Stimulated activated CD4-positive, alpha-beta T cell treated with anti-CD3 and anti-CD28 coated beads, Interleukin-1b, Interleukin-23, amount 100 ng/mL, for 1 hour (primary cell): ENCODE measurements at regions not wholly inside any gene's neighbourhood (a gene's known extent, or its start where the extent isn't known, plus 50 kb on each side); places are given as distances from the start of the nearest gene placed in this dataset.
"Not testable (repeated sequence)": the region's sequence is repeated elsewhere in the genome, so short reads cannot be mapped to it uniquely, and the experiment has no call there.

ENCODE experiments used
- DNase-seq, 2 donors: peaks; one replicate each; pipeline ENCODE4 v3.0.0-alpha.2; 2020; ENCODE audit warnings: low read depth in 2 of 2

DNA sequence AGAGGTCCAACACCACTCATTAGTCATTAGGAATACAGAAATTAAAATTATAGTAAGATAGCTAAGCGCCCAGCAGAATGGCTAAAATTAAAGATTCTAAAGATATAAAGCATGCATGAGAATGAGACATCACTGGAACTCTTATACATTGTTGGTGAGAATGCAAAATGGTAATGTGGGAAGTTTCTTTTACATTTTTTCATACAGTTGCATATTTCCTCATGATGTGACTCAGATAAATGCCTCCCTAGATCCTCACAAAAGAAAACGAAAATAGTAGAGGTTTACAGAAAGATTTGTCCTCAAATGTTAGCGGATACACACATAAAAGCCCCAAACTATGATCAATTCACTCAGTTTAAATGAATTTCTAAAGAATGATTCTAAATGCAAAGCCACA, 633.7 kb upstream of the GJE1 start:
- no peak for DNase-seq

- DNase-seq: no peak
Observed at GRCh38 chr6:141492521-141493284, 640.0 kb upstream of the GJE1 start.

- no peak for DNase-seq
Observed at GRCh38 chr6:141491684-141492083, 641.0 kb upstream of the GJE1 start.

GRCh38 chr6:141490982-141491381, 641.7 kb upstream of the GJE1 start:
- DNase-seq: no peak

DNA sequence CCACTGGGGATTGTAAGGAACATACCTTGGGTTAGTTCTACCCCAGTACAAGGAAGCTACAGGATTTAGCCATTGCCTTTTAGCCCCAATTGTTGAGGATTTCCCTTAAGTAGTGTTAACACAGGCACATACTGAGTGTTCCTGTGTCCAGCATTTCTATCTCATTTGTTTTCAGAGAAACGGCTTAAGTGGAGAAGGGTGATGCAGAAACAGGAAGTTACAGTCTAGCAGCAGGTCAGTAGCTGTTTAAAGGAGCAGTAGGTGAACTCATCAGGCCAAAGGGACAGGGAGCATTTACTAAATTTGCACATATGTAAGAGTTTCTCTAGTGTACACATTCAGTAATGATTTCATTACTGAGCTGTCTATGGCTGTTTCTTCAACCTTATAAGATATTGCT, 644.2 kb upstream of the GJE1 start:
- DNase-seq: no peak

DNA sequence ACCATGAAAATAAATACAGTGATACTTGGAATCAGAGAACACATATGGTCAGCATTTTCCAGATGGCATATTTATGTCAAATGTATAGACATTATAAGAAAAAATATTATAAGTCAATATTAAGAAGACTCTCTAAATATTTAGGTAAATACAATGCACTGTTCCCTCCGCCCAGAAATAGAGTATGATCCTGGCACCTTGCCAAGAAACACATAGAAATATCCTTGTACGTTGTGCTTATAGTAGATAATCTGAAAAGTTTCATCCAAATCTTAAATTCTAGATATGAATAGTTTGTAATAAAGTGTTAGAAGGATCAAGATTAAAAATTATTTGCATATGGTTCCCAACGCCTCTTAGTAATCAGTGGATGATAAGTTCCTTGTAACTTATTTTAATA, 645.8 kb upstream of the GJE1 start:
- no peak for DNase-seq

GRCh38 chr6:141484711-141485110, 648.0 kb upstream of the GJE1 start:
- no peak for DNase-seq

DNA sequence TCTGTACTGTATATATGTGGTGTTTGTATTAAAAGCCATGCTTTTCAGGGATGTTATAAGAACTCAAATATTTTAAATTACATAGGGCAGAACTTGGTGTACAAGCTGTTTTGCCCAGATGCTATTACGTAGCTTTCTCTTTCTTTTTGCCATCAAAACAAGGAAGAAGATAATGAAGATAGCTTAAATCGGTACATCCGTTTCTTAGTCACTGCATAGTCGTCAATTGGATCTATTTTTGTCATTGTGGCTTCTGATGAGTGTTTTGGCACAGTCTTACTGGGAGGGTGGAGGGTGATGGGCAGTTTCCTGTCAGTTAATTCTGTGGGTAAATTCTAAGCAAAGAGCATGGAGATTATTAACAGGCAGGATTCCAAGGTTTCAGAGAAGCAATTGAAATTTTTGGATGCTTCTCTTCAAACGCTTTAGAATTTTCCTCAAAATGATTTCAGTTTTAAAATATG, 649.1 kb upstream of the GJE1 start:
- peak; percentile 8 to 9 for DNase-seq

GRCh38 chr6:141482796-141483597, 649.7 kb upstream of the GJE1 start:
- no peak for DNase-seq

DNA sequence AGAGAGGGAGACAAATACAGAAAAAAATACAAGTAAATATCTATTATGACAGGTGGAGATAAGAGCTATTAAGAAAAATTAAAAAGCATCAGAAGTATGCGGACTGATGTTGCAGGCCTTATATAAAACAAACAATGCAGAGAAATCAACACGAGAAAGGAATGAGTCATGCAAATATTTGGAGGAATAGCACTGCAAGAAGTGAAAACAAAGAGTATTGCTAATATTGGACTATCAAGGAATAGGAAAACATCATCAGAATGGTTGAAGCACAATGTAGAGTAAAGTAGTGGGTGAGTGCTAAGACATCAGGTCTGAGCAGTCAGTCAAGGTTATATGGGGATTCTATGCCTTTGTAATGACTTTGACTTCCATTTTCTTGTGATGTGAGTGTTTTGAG, 657.5 kb upstream of the GJE1 start:
- DNase-seq: no peak

DNA sequence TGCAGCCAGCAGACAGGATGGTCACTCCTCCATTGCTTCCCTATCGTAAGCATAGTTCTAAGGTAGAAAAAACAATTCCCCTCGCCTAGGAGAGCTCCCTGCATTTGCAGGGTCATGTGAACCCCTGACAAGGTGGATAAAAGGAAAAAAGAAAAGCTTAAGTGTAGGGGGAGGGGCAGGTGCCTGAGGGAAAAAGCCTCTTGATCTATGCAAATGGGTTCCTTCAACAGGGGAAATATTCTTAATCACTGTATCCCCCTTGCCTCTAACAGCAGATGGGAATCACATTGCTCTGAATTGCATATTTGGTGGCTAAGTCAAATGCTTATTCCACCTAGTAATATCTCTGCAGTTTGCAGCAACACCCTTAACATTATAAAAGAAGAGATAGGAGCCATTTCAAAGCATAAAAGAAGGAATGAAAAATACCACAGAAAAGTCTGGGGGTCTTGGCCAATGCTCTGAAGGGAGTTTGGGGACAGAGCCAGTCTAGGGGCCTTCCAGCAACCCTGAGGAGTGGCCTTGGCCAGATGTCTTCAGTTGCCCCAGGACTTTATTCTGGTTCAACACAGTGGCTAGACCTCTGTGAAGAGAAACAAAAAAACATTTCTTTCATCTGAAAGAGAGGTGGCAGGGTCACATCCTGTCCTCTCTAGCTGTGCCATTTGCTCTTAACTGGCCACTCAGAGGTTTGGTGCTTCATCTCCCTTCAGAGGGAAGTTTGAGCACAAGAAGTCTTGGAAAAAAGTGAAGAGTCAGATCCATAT, 660.4 kb upstream of the GJE1 start:
- DNase-seq: no peak

GRCh38 chr6:141470810-141471209, 661.9 kb upstream of the GJE1 start:
- DNase-seq: no peak

DNA sequence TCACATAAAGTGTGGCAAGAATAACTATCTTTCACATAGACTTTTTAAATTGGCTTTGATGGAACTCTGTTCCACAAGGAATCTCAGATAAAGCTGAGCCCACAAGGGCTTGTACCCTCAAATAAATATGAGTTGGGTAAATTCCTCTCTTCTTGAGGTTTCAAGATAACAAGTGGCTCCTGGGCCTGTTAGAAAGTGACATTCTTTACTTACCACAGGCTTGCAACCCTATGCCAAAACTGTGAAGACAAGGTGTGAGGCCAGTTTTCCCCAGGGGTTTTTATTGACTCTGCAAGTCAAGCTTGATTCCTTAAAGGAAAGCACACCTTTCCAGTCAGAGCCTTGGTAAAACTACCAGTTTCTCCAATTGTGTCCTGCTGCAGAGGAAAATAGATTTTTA, 664.8 kb upstream of the GJE1 start:
- DNase-seq: no peak

DNA sequence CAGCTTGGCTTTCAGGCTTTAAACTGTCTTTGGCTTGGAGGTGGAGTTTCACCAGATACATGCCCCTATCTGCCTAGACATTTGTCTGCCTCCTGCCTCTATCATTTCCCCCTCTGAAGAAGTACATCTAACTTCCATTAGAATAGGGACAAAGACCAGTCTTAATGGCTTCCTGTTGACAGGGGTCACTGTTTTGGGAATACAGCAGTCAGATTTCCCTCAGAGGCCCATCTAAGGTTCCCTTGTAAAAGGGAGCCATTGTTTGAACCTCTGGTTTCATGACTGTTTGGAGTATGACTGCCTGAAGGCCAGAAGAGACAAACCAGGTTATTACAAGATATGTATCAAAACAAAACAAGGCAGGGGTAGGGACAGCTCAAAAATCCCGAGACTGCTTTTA, 665.7 kb upstream of the GJE1 start:
- no peak for DNase-seq

- DNase-seq: no peak
Observed at GRCh38 chr6:141464896-141465295, 667.8 kb upstream of the GJE1 start.

DNA sequence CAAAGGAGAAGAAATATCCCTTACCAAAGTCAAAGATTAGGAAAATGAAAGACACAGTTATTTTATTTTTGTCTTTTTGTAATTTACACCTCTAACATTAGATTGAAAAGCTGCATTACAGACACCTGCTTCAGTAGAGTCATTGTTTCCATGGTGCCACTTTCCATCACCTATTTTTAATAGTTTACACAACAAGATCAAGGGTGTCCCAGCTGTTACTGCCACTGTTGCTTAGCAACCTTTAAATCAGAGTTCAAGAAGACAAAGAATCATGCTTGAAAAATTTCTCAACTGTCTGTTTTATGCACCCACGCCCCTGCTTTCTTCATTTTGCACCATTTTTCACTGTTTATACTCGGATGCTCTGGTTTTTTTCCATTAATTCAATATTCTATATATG, 668.2 kb upstream of the GJE1 start:
- no peak for DNase-seq

GRCh38 chr6:141463237-141463977, 669.3 kb upstream of the GJE1 start:
- DNase-seq: no peak

DNA sequence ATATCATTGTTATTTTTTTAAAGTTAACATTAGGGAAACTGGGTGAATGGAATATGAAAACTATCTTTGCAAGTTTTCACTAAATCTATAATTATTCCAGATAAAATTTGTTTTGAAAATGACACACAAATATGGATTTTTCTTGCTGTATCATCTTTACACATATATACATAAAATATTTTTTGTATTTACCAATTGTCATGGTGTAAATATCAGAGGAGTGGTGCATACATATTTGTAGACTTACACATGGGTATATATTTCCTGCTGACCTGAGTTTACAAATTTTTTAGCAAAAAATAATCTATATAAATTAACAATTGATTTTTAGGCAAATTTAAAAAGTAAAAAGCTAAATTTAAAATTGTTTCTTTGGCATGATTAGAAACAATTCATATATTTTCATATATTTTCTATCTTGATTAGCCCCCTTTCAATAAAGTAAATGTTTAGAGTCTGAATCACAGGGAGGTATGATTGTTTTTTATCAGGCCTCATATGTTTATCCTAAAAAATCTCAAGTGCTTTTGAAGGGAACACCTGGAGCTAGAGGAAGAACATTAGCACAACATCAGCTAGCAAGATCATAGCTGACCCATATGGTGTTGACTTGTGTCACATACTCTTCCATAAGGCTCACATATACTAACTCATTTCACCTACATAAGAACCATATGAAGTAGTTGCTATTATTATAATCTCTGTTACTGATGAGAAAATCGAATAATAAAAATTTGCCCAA, 671.8 kb upstream of the GJE1 start:
- no peak for DNase-seq

DNA sequence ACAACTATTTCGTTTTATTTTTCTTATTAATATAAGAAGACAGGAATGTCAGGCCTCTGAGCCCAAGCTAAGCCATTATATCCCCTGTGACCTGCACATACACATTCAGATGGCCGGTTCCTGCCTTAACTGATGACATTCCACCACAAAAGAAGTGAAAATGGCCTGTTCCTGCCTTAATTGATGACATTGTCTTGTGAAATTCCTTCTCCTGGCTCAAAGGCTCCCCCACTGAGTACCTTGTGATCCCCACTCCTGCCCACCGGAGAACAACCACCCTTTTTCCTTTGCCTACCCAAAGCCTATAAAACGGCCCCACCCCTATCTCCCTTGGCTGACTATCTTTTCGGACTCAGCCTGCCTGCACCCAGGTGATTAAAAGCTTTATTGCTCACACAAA, 672.5 kb upstream of the GJE1 start:
- DNase-seq: not testable (repeated sequence)

GRCh38 chr6:141457984-141458383, 674.7 kb upstream of the GJE1 start:
- not testable (repeated sequence) for DNase-seq

- no peak for DNase-seq
Observed at GRCh38 chr6:141452354-141452686, 680.4 kb upstream of the GJE1 start.
